ENCODE measurements at regions not wholly inside any gene's neighbourhood (a gene's known extent, or its start where the extent isn't known, plus 50 kb on each side); places are given as distances from the start of the nearest gene placed in this dataset.

GRCh38 chr15:70277556-70277955 is 179.8 kb upstream of the TLE3 start:
- no peak overlapping the region for H3K27ac ChIP-seq (ENCODE audit: insufficient read depth, low read length)
- ATAC-seq (ENCODE audit: low read depth) (no peak), DNase-seq (no peak)
- H3K23ac ChIP-seq (ENCODE audit: low read depth, low read length): no peak overlapping the region
- H3K4me1 ChIP-seq (ENCODE audit: control insufficient read depth, insufficient read depth, low read length): peaks cover 3% of the 10 kb centered on the region; the same call in 1 of the 2 replicates
- no peak overlapping the region for H4K91ac ChIP-seq (ENCODE audit: insufficient read depth, low read depth, low read length)
- H3K27me3 ChIP-seq (ENCODE audit: control insufficient read depth, insufficient read depth, low read length): peaks cover 19% of the 10 kb centered on the region
- no peak overlapping the region for H2BK15ac ChIP-seq (ENCODE audit: low read depth, low read length)
- H2BK5ac ChIP-seq (ENCODE audit: low read depth, low read length, poor library complexity, severe bottlenecking): no peak overlapping the region
- dilution Hi-C loops (cut with HindIII; ENCODE audit: low sequenced_read_pairs, unreplicated experiment): no loop called here
- H3K9me3 ChIP-seq (ENCODE audit: control insufficient read depth, insufficient read depth, low read length): no peaks in the 10 kb centered on the region
- CTCF ChIA-PET: no interaction called here
- no peak overlapping the region for H3K18ac ChIP-seq (ENCODE audit: low read depth, low read length)
- H2AK9ac ChIP-seq (replicated peaks; ENCODE audit: low read depth, low read length, poor library complexity): no peak overlapping the region
- no peaks in the 10 kb centered on the region for H3K79me1 ChIP-seq (ENCODE audit: low read depth in 1 of 2, low read length in 2 of 2)
- no peaks in the 10 kb centered on the region for H3K9me1 ChIP-seq (ENCODE audit: insufficient read depth, low read length)
- H4K20me1 ChIP-seq (ENCODE audit: insufficient read depth, low read length): no peaks in the 10 kb centered on the region
- no peak overlapping the region for H3K4me3 ChIP-seq (ENCODE audit: insufficient read depth, low read depth, low read length)
- TF ChIP-seq CEBPB (IDR thresholded peaks at IDR 0.05; ENCODE audit: low read depth, low read length): no peak
- TF ChIP-seq FOS (IDR thresholded peaks at IDR 0.05; ENCODE audit: low read depth, low read length): no peak
- TF ChIP-seq, protein P1, sequence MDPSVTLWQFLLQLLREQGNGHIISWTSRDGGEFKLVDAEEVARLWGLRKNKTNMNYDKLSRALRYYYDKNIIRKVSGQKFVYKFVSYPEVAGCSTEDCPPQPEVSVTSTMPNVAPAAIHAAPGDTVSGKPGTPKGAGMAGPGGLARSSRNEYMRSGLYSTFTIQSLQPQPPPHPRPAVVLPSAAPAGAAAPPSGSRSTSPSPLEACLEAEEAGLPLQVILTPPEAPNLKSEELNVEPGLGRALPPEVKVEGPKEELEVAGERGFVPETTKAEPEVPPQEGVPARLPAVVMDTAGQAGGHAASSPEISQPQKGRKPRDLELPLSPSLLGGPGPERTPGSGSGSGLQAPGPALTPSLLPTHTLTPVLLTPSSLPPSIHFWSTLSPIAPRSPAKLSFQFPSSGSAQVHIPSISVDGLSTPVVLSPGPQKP (IDR thresholded peaks at IDR 0.05; ENCODE audit: borderline replicate concordance, low read depth, low read length): no peak
- no peak for TF ChIP-seq MXI1 (IDR thresholded peaks at IDR 0.05; ENCODE audit: borderline replicate concordance, low read depth, low read length)
- TF ChIP-seq SMC3 (IDR thresholded peaks at IDR 0.05; ENCODE audit: low read depth, low read length): no peak
- TF ChIP-seq RAD21 (IDR thresholded peaks at IDR 0.05; ENCODE audit: low read length): no peak
- intact Hi-C loops (cut with micrococcal nuclease): loop anchor here (10.0 kb wide), 1 partner anchor 187 kb away; no protein-coding TSS in a partner anchor
- no peak overlapping the region for H3K14ac ChIP-seq (replicated peaks; ENCODE audit: low read depth, low read length)
- H4K8ac ChIP-seq (ENCODE audit: low read depth in 2 of 2, low read length in 2 of 2): no peak overlapping the region
- POLR2A ChIA-PET (ENCODE audit: unreplicated experiment): no interaction called here
- H3K36me3 ChIP-seq (ENCODE audit: control insufficient read depth, insufficient read depth, low read length): no peaks in the 10 kb centered on the region
- in situ Hi-C loops (cut with MboI; ENCODE audit: low sequenced_read_pairs): no loop called here
- H3K4me2 ChIP-seq (ENCODE audit: low read depth, low read length): no peak overlapping the region
- H3K4ac ChIP-seq (ENCODE audit: low read depth, low read length): no peak overlapping the region
- no peak overlapping the region for H3K56ac ChIP-seq (ENCODE audit: extremely low read depth, insufficient read depth, low read length)
- H3K9ac ChIP-seq (ENCODE audit: low read depth, low read length): no peak overlapping the region
- no peak overlapping the region for H4K5ac ChIP-seq (ENCODE audit: low read depth, low read length)
- no peak overlapping the region for H2AFZ ChIP-seq (replicated peaks; ENCODE audit: low read length, poor library complexity)
- WGBS, 2 experiments (ENCODE audit: extremely low coverage in 2 of 2, insufficient read length in 1 of 2): 89% methylated on average over 3 of the region's 8 CpGs; no CpG with 5 or more reads in 1 of the 2 experiments
- H2BK20ac ChIP-seq (ENCODE audit: low read depth, low read length): no peak overlapping the region
- H2AK5ac ChIP-seq (ENCODE audit: low read depth, low read length): no peak overlapping the region
- no TSS peak for BruUV-seq (replicated peaks)
- H2BK120ac ChIP-seq (ENCODE audit: low read depth, low read length): no peak overlapping the region
